OCI-LY7 (cell line): ENCODE measurements at regions not wholly inside any gene's neighbourhood (a gene's known extent, or its start where the extent isn't known, plus 50 kb on each side); places are given as distances from the start of the nearest gene placed in this dataset.

Source experiments
- CTCF ChIP-seq: fragments of 200-600 bp; sonication (generic); conservative IDR thresholded peaks from 2 replicates; pipeline ENCODE4 v1.5.1; 2014; ENCODE audit warnings: mild to moderate bottlenecking, antibody characterized with exemption, low read length, moderate library complexity, mixed read lengths
- EZH2phosphoT487 ChIP-seq: fragments of 200-600 bp; sonication (generic); IDR thresholded peaks from 2 replicates; pipeline ENCODE4 v1.6.1; 2018; ENCODE audit warnings: low read depth, borderline replicate concordance, mild to moderate bottlenecking, mixed run types, antibody characterized with exemption, low read length, moderate library complexity, mixed read lengths

- TF ChIP-seq CTCF (no peak), EZH2phosphoT487 (no peak)
These were observed 204.6 kb upstream of the TSC22D1 start for GRCh38 chr13:44780591-44781280.
